ENCODE measurements at regions not wholly inside any gene's neighbourhood (a gene's known extent, or its start where the extent isn't known, plus 50 kb on each side); places are given as distances from the start of the nearest gene placed in this dataset.

- no peak overlapping the region for H3K27ac Mint-ChIP-seq
- no peak overlapping the region for H3K4me2 ChIP-seq
Measured at GRCh38 chr2:120550893-120551446, 184.7 kb upstream of the GLI2 start.

More at GRCh38 chr2:120550893-120551446, 184.7 kb upstream of the GLI2 start:
- TF ChIP-seq STAT1 (IDR thresholded peaks at IDR 0.05; ENCODE audit: unreplicated experiment) (no peak), CREB1 (CRISPR knock-in tag; IDR thresholded peaks at IDR 0.05; ENCODE audit: low read depth) (no peak), ZNF114 (CRISPR knock-in tag; IDR thresholded peaks at IDR 0.05) (no peak), JUNB (IDR thresholded peaks at IDR 0.05; ENCODE audit: unreplicated experiment) (no peak), POLR2AphosphoS5 (IDR thresholded peaks at IDR 0.05; ENCODE audit: low read depth) (no peak), CTCF (conservative IDR thresholded peaks at IDR 0.05; ENCODE audit: low read depth in 2 of 2) (no peak), EZH2phosphoT487 (IDR thresholded peaks at IDR 0.05; ENCODE audit: unreplicated experiment) (no peak), ZNF462 (CRISPR knock-in tag; IDR thresholded peaks at IDR 0.05) (no peak), REST (IDR thresholded peaks at IDR 0.05; ENCODE audit: unreplicated experiment) (no peak), ETS1 (IDR thresholded peaks at IDR 0.05) (no peak)
- DNase-seq (ENCODE audit: low spot score) (no peak), ATAC-seq (no peak)
- Mint-ChIP-seq H3K4me1 (peaks cover 9% of the 10 kb centered on the region), H3K36me3 (ENCODE audit: low read depth) (no peaks in the 10 kb centered on the region), H3K27me3 (ENCODE audit: insufficient read depth, low read depth, poor library complexity) (peaks cover 27% of the 10 kb centered on the region), H3K4me3 (no peak overlapping the region), H3K9me3 (no peaks in the 10 kb centered on the region; the same call in 2 of the 3 replicates)
- no peak overlapping the region for H3K4me3 ChIP-seq
- peaks cover 26% of the 10 kb centered on the region for H3K27me3 ChIP-seq (ENCODE audit: insufficient read depth)
- no peak overlapping the region for H3K27ac ChIP-seq (ENCODE audit: low read depth)
- H4K20me1 ChIP-seq (replicated peaks; ENCODE audit: insufficient read depth): no peaks in the 10 kb centered on the region
- no peaks in the 10 kb centered on the region for H3K9me2 ChIP-seq (ENCODE audit: insufficient read depth)
- no peaks in the 10 kb centered on the region for H3K79me2 ChIP-seq (replicated peaks; ENCODE audit: insufficient read depth)
- no peak overlapping the region for H2AFZ ChIP-seq
- H3K36me3 ChIP-seq (ENCODE audit: insufficient read depth): no peaks in the 10 kb centered on the region
- no peaks in the 10 kb centered on the region for H3F3A ChIP-seq (replicated peaks; ENCODE audit: low read depth)
- 0 out of 2 replicates have a peak, but pooled peaks cover 6% of the 10 kb centered on the region for H3K4me1 ChIP-seq (ENCODE audit: insufficient read depth)
